Esophagus muscularis mucosa (tissue), 4 donors: ENCODE measurements at regions not wholly inside any gene's neighbourhood (a gene's known extent, or its start where the extent isn't known, plus 50 kb on each side); places are given as distances from the start of the nearest gene placed in this dataset.
"Not testable (repeated sequence)": the region's sequence is repeated elsewhere in the genome, so short reads cannot be mapped to it uniquely, and the experiment has no call there.

Experiments used
- DNase-seq: peaks from one replicate; pipeline ENCODE4 v3.0.0-alpha.2; 2017; ENCODE audit errors: extremely low spot score
- H3K27ac ChIP-seq, 4 donors: fragments of 200-600 bp; sonication (generic); replicated peaks in 1 of 4; 1 replicate in 3 of 4; 2 replicates in 1 of 4; pipeline ENCODE4 v1.5.1; 2016 to 2019; ENCODE audit warnings: mild to moderate bottlenecking in 1 of 4
- H3K27me3 ChIP-seq, 4 donors: fragments of 200-600 bp; sonication (generic); one replicate each; pipeline versions ENCODE4 v1.5.1 to v1.6.0; 2016 to 2019
- H3K36me3 ChIP-seq, 4 donors: fragments of 200-600 bp; sonication (generic); one replicate each; pipeline ENCODE4 v1.5.1; 2016 to 2019
- H3K4me1 ChIP-seq, 4 donors: fragments of 200-600 bp; sonication (generic); one replicate each; pipeline ENCODE4 v1.5.1; 2016 to 2019
- H3K4me3 ChIP-seq, 4 donors: fragments of 200-600 bp; sonication (generic); 1 replicate in 2 of 4; 2 replicates in 2 of 4; pipeline ENCODE4 v1.5.1; 2016 to 2019; ENCODE audit warnings: mild to moderate bottlenecking in 4 of 4, moderate library complexity in 1 of 4
- H3K9me3 ChIP-seq, 4 donors: fragments of 200-600 bp; sonication (generic); 1 replicate in 3 of 4; 2 replicates in 1 of 4; pipeline ENCODE4 v1.5.1; 2016 to 2019
- WGBS: methylation state at CpG from one replicate; pipeline ENCODE4 v1.1.5; 2018; 5-methylcytosine and 5-hydroxymethylcytosine counted together
- intact Hi-C: fragments of 100-400 bp; cut with DNase I; formaldehyde crosslinking; loops from one replicate; pipeline ENCODE4 v1.15.1; 2023

DNA sequence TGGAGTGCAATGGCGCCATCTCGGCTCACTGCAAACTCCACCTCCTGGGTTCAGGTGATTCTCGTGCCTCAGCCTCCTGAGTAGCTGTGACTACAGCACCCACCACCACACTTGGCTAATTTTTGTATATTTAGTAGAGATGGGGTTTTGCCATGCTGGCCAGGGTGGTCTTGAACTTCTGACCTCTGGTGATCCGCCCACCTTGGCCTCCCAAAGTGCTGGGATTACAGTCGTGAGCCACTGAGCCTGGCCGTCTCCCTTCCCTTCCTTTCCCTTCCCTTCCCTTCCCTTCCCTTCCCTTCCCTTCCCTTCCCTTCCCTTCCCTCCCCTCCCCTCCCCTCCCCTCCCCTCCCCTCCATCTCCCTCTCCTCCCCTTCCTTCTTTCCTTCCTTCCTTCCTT is 248.9 kb downstream of the NPIPA7 start:
- intact Hi-C loops, H3K9me3 ChIP-seq, H3K4me3 ChIP-seq, H3K27me3 ChIP-seq, H3K27ac ChIP-seq, H3K36me3 ChIP-seq, DNase-seq, H3K4me1 ChIP-seq: not testable (repeated sequence)
- WGBS = 85% methylated on average over 6 of the region's 6 CpGs

DNA sequence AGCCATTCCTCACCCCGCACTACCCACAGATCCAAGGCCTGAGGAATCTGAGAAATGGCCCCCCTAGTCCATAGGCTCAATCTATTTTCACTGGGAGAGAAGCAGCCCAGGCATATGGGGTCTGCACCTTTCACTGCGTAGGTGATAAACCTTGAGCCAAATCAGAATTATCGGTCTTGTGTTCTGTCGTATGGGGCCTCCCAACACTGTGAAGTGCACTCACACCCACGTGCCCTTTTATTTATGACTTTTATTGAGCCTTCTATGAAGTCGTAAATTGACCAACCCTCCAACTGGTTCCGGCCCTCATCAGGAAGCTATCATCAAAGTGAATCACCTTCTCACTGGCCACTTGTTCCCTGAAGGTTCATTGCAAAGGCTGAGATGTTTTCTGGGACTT is 259.3 kb downstream of the NPIPA7 start:
- WGBS = 82% methylated on average over 6 of the region's 7 CpGs
- intact Hi-C loops, H3K27me3 ChIP-seq, H3K4me1 ChIP-seq, H3K36me3 ChIP-seq, H3K4me3 ChIP-seq, H3K9me3 ChIP-seq, DNase-seq, H3K27ac ChIP-seq: not testable (repeated sequence)

DNA sequence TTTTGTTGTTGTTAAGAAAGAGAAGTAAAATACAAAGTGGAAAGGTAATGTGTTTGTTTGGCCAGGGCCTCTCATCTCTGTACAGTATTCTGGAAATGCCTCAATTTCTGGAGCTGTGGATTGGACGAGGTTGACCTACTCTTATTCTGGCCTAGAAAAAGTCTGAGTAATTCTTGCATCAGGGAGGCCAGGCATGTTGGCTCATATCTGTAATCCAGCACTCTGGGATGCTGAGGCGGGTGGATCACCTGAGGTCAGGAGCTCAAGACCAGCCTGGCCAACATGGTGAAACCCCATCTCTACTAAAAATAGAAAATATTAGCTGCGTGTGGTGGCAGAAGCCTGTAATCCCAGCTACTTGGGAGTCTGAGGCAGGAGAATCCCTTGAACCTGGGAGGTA is 259.8 kb downstream of the NPIPA7 start:
- H3K4me3 ChIP-seq, intact Hi-C loops, H3K4me1 ChIP-seq, DNase-seq, H3K27me3 ChIP-seq, H3K36me3 ChIP-seq, H3K27ac ChIP-seq, H3K9me3 ChIP-seq: not testable (repeated sequence)
- 74% methylated on average over 3 of the region's 3 CpGs for WGBS

DNA sequence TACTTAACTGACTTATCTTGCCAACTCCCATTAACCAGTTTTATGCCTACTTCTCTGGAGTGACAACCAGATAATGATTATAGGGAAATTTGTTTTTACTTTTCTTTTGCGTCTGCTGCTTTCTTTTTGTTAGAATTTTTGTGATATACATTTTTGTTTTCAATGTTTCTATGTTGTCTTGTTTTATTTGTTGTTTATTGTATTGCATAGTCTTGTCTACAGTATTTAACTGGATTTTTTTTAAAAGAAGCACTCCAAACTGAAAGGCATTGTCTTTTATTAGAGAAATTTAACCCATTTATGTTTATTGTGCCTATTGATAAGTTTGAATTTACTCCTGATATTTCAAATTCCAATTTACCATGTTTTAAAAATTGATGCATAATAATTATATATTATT is 264.9 kb downstream of the NPIPA7 start:
- H3K27me3 ChIP-seq, H3K27ac ChIP-seq, H3K4me1 ChIP-seq, intact Hi-C loops, DNase-seq, H3K36me3 ChIP-seq, H3K4me3 ChIP-seq: not testable (repeated sequence)
- peaks cover 0 to 11% (median 2%) of the 10 kb centered on the region in 4 donors for H3K9me3 ChIP-seq
- 50% methylated on average over 1 of the region's 1 CpG for WGBS

DNA sequence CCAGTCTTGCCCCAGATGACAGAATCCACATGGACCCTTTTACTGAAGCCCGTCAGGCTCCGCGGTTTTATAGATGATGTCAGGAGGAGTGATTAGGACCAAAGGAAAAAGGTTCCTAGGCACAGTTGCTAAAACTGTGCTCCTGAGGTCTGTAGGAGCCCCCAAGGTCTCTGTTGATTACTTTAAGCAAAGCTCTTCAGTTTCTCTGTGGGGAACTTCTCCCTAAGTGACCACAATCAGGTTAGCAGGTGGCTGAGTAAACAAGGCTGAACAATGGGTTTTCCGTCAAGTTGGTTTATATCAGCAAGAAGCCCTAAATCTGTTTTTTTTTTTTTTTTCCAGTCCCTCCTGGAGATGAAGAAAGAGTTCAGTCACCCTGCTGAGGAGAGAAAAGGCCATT is 269.1 kb downstream of the NPIPA7 start:
- H3K36me3 ChIP-seq, H3K9me3 ChIP-seq, intact Hi-C loops, H3K27me3 ChIP-seq, H3K4me1 ChIP-seq, H3K27ac ChIP-seq, H3K4me3 ChIP-seq, DNase-seq: not testable (repeated sequence)
- no CpG with 5 or more reads among the region's 4 CpGs for WGBS

DNA sequence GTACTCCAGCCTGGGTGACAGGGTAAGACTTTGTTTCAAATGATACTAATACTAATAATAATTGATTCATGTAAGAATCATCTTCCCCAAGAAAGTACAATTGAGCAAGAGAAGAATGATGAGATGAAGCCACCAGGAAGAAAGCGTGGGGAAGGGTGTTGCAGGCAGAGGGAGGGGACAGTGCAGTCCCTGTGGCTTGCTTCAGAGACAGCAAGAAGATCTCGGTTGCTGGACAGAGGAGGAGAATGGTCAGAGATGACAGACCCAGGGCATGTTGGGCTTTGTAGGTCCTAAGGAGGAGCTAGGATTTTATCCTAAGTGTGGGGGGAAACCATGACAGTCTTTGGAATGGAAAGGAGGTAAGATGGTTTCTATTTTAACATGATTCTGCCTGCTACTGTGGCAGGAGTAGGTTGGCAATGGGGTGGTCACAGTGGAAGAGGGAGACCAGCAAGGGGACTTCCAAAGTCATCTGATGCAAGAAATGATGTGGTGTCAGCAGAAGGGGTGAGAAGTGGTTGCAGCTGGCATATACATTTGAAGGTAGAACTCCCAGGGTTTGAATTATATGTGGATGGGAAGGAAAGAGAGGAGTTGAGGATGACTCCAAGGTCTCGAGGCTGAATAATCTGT is 293.4 kb downstream of the NPIPA7 start:
- DNase-seq, H3K36me3 ChIP-seq, H3K27ac ChIP-seq, H3K4me1 ChIP-seq, H3K9me3 ChIP-seq, H3K4me3 ChIP-seq, intact Hi-C loops, H3K27me3 ChIP-seq: not testable (repeated sequence)
- no CpG with 5 or more reads among the region's 3 CpGs for WGBS

DNA sequence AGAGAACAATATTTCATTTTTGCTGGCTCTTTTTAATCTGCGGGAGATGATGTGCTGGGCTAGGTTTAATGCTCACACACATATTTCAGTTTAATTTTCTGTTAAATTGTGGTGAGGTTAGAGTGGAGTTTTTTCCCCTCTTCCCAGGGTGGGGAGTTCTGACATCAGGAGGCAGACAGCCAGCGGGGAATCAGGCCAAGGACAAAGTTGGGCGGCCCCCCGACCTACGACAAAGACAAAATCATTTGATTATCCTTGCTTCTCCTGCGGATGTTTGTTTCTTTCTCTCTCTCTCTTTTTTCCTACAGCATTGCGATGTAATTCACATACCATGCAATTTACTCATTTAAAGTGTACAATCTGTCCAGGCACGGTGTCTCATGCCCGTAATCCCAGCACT is 295.9 kb downstream of the NPIPA7 start:
- intact Hi-C loops, H3K9me3 ChIP-seq, DNase-seq, H3K27me3 ChIP-seq, H3K27ac ChIP-seq, H3K4me3 ChIP-seq, H3K36me3 ChIP-seq, H3K4me1 ChIP-seq: not testable (repeated sequence)
- WGBS = no CpG with 5 or more reads among the region's 9 CpGs

DNA sequence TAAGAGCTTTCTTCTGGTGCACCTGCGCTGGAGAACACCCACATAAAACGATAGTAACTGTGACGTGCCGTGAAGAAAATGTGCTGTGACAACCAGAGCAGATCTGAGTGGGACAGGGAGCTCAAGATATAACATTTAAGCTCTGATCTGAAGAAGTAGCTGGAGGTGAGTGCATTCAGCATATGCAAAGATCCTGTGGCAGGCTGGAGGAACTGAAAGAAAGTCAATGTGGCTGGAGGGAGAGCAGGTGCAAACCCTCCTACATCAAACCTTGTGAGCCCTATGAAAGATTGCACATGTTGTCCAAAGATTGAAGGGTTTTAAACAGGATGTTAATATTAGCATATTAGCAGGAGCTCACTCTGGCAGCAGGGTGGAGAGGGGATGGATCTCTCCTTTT is 342.9 kb downstream of the NPIPA7 start:
- DNase-seq, H3K9me3 ChIP-seq, H3K4me1 ChIP-seq, H3K27ac ChIP-seq, H3K27me3 ChIP-seq, H3K36me3 ChIP-seq, H3K4me3 ChIP-seq, intact Hi-C loops: not testable (repeated sequence)
- WGBS = no CpG with 5 or more reads among the region's 4 CpGs

DNA sequence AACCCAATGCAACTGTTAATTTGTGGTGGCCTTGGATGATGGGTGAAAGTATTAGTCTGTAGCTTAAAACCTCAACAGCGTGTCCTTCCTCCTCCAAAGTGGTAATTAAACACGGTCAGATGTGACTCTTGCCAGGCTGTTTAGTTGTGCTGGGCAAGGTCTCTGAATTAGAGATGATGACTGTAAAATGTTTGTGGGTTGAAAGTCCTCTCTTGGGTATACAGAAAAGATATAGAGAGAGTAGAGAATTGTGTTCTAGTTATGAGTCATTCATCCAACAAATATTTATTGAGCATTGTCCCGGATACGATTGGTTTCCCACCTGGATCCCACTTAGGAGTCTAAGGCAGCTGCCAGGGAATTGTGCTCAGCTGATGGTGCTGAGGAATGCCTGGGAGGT is 343.7 kb downstream of the NPIPA7 start:
- DNase-seq, intact Hi-C loops, H3K4me3 ChIP-seq, H3K27me3 ChIP-seq, H3K4me1 ChIP-seq, H3K36me3 ChIP-seq, H3K9me3 ChIP-seq, H3K27ac ChIP-seq: not testable (repeated sequence)
- no CpG with 5 or more reads among the region's 4 CpGs for WGBS

DNA sequence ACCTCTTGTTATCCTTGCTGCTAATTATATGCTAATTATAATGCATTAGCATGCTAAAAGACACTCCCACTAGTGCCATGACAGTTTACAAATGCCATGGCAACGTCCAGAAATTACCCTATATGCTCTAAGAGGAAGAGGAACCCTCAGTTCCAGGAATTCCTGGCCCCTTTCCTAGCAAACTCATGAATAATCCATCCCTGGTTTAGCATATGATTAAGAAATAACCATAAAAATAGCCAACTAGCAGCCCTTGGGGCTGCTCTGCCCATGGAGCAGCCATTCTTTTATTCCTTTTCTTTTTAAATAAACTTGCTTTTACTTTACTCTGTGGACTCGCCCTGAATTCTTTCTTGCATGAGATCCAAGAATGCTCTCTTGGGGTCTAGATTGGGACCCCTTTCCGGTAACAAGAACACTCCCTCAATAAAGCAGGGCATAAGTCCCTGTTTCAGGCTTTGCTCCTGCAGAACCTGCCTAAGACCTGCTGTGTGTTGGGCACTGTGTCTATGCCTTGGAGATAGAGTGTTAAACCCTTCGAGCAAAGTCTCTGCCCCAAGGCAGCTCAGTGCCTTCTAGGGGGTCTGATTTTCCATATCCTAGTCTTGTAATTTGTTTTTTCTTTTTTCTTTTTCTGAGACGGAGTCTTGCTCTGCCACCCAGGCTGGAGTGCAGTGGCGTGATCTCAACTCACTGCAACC is 345.0 kb downstream of the NPIPA7 start:
- DNase-seq, intact Hi-C loops, H3K27ac ChIP-seq, H3K27me3 ChIP-seq, H3K9me3 ChIP-seq, H3K4me1 ChIP-seq, H3K36me3 ChIP-seq, H3K4me3 ChIP-seq: not testable (repeated sequence)
- WGBS = no CpG with 5 or more reads among the region's 6 CpGs

DNA sequence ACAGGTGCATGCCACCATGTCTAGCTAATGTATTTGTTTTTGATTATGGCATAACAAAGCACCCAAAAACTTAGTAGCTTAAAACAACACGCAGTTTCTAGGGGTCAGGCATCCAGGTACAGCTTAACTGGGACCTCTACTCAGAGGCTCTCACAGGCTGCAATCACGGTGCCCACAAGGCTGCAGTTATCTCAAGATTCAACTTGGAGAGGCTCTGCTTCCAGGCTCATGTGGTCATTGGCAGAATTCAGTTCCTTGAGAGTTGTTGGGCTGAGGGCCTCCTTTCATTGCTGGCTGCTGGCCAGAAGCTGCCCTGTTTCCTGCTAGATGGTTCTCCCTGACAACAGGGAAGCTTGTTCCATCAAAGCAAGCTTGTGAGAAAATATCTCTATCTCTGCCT is 348.1 kb downstream of the NPIPA7 start:
- DNase-seq, intact Hi-C loops, H3K4me1 ChIP-seq, H3K4me3 ChIP-seq, H3K27me3 ChIP-seq, H3K9me3 ChIP-seq, H3K36me3 ChIP-seq, H3K27ac ChIP-seq: not testable (repeated sequence)
- WGBS = no CpG with 5 or more reads among the region's 2 CpGs

DNA sequence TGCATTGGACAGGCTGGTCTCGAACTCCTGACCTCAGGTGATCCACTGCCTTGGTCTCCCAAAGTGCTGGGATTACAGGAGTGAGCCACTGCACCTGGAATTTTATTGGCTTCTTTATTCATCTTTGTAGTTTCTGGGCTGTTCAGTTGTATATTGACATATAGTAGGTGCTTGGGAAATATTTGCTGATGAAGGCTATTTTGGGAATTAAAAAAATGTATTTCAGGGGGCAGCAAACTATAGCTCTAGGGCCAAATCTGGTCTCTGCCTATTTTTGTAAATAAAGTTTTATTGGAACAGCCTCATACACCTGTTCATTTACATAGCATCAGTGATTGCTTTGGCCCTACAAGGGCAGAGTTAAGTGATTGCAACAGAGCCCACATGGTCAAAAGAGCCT is 363.6 kb downstream of the NPIPA7 start:
- whole genome bisulfite sequencing = no CpG with 5 or more reads among the region's 1 CpG
- intact Hi-C loops, H3K36me3 ChIP-seq, H3K4me3 ChIP-seq, H3K27ac ChIP-seq, DNase-seq, H3K4me1 ChIP-seq, H3K9me3 ChIP-seq, H3K27me3 ChIP-seq: not testable (repeated sequence)

DNA sequence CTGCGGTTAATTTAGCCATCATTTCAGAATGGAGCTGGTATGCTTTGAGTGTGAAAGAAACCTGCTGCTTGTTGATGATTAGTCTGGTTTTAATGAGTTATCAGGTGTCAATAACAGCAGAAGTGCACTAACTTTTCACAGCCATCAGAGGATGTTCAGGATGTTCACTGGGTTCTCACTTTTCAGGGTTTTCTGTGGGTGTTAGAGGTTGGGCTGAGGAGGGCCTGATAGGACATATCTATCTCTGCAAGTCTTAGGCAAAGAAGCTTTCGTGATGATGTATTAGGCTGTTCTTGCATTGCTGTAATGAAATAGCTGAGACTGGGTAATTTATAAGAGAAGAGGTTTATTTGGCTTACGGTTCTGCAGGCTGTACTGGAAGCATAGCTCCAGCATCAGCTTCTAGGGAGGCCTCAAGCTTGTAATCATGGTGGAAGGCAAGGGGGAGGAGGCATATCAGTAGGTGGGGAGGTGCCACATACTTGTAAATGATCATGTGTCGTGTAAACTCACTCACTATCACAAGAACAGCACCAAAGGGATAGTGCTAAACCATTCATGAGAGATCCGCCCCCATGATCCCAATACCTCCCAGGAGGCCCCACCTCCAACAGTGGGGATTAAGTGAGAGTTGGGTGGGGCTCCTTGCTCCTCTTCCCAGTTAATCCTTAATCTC is 376.2 kb downstream of the NPIPA7 start:
- H3K4me1 ChIP-seq, H3K36me3 ChIP-seq, H3K4me3 ChIP-seq, H3K27me3 ChIP-seq, DNase-seq, H3K27ac ChIP-seq, H3K9me3 ChIP-seq, intact Hi-C loops: not testable (repeated sequence)
- WGBS = 100% methylated on average over 1 of the region's 5 CpGs
